ENCODE measurements at regions not wholly inside any gene's neighbourhood (a gene's known extent, or its start where the extent isn't known, plus 50 kb on each side); places are given as distances from the start of the nearest gene placed in this dataset.

- TF ChIP-seq CTCF (IDR thresholded peaks at IDR 0.05) (no peak), ZFX (IDR thresholded peaks at IDR 0.05; ENCODE audit: borderline replicate concordance) (no peak)
Measured at GRCh38 chr9:108606401-108606800, 249.4 kb downstream of the ACTL7B start.

Measured in 22Rv1 (cell line).